HG03521 (cell line): ENCODE measurements at regions not wholly inside any gene's neighbourhood (a gene's known extent, or its start where the extent isn't known, plus 50 kb on each side); places are given as distances from the start of the nearest gene placed in this dataset.

Source experiments
- ATAC-seq: cut with Tn5 transposase; IDR thresholded peaks from one replicate; pipeline ENCODE4 v1.9.1; 2021; ENCODE audit warnings: mild to moderate bottlenecking, moderate library complexity; ENCODE audit not compliant: unreplicated experiment

GRCh38 chr22:48227341-48228018, 1465.0 kb downstream of the TBC1D22A start:
- ATAC-seq: no peak

GRCh38 chr22:48226026-48227013, 1463.9 kb downstream of the TBC1D22A start:
- no peak for ATAC-seq

- ATAC-seq: no peak
These were observed 1461.9 kb downstream of the TBC1D22A start for GRCh38 chr22:48224332-48224731.

- no peak for ATAC-seq
These were observed 1461.2 kb downstream of the TBC1D22A start for GRCh38 chr22:48223488-48224190.

- ATAC-seq: no peak
These were observed 1460.5 kb downstream of the TBC1D22A start for GRCh38 chr22:48222742-48223487.

- no peak for ATAC-seq
These were observed 1456.5 kb downstream of the TBC1D22A start for GRCh38 chr22:48218889-48219420.

- no peak for ATAC-seq
These were observed 1455.1 kb downstream of the TBC1D22A start for GRCh38 chr22:48217596-48217995.

- no peak for ATAC-seq
These were observed 1450.3 kb downstream of the TBC1D22A start for GRCh38 chr22:48212727-48213126.

- no peak for ATAC-seq
These were observed 1448.4 kb downstream of the TBC1D22A start for GRCh38 chr22:48210812-48211211.

- ATAC-seq: no peak
These were observed 1447.7 kb downstream of the TBC1D22A start for GRCh38 chr22:48210198-48210580.

GRCh38 chr22:48209473-48210197, 1447.2 kb downstream of the TBC1D22A start:
- ATAC-seq: no peak

GRCh38 chr22:48208894-48209293, 1446.4 kb downstream of the TBC1D22A start:
- no peak for ATAC-seq

- no peak for ATAC-seq
These were observed 1445.6 kb downstream of the TBC1D22A start for GRCh38 chr22:48207919-48208535.

GRCh38 chr22:48205790-48206189, 1443.3 kb downstream of the TBC1D22A start:
- no peak for ATAC-seq

- no peak for ATAC-seq
These were observed 1442.7 kb downstream of the TBC1D22A start for GRCh38 chr22:48205161-48205560.

GRCh38 chr22:48204296-48204695, 1441.8 kb downstream of the TBC1D22A start:
- no peak for ATAC-seq

GRCh38 chr22:48199667-48200066, 1437.2 kb downstream of the TBC1D22A start:
- ATAC-seq: no peak

GRCh38 chr22:48198489-48199459, 1436.3 kb downstream of the TBC1D22A start:
- ATAC-seq: no peak
